Activated CD8-positive, alpha-beta memory T cell treated with anti-CD3 and anti-CD28 coated beads, Interleukin-2, amount 50 U/mL, for 48 hours (primary cell): ENCODE measurements at regions not wholly inside any gene's neighbourhood (a gene's known extent, or its start where the extent isn't known, plus 50 kb on each side); places are given as distances from the start of the nearest gene placed in this dataset.

Experiments used
- DNase-seq: peaks from one replicate; pipeline ENCODE4 v3.0.0-alpha.2; 2020

GRCh38 chr11:29959488-29959887 is 57.3 kb downstream of the KCNA4 start:
- DNase-seq = no peak

GRCh38 chr11:29957431-29957830 is 59.4 kb downstream of the KCNA4 start:
- no peak for DNase-seq

- DNase-seq = no peak
These were observed 60.7 kb downstream of the KCNA4 start for GRCh38 chr11:29956076-29956556.

- DNase-seq = no peak
These were observed 73.5 kb downstream of the KCNA4 start for GRCh38 chr11:29943347-29943746.

- DNase-seq = no peak
These were observed 79.3 kb downstream of the KCNA4 start for GRCh38 chr11:29937526-29937925.

- DNase-seq = no peak
These were observed 82.7 kb downstream of the KCNA4 start for GRCh38 chr11:29934115-29934638.

GRCh38 chr11:29916040-29916439 is 100.8 kb downstream of the KCNA4 start:
- no peak for DNase-seq

GRCh38 chr11:29914203-29914930 is 102.5 kb downstream of the KCNA4 start:
- no peak for DNase-seq

- DNase-seq = no peak
These were observed 103.5 kb downstream of the KCNA4 start for GRCh38 chr11:29913352-29913751.

- DNase-seq = no peak
These were observed 116.4 kb downstream of the KCNA4 start for GRCh38 chr11:29900382-29900781.

GRCh38 chr11:29879560-29879959 is 137.3 kb downstream of the KCNA4 start:
- DNase-seq = no peak

GRCh38 chr11:29876192-29876591 is 140.6 kb downstream of the KCNA4 start:
- DNase-seq = no peak

- no peak for DNase-seq
These were observed 169.6 kb downstream of the KCNA4 start for GRCh38 chr11:29847219-29847618.

GRCh38 chr11:29844701-29845379 is 172.0 kb downstream of the KCNA4 start:
- DNase-seq = no peak

GRCh38 chr11:29844031-29844430 is 172.8 kb downstream of the KCNA4 start:
- DNase-seq = no peak

- no peak for DNase-seq
These were observed 174.8 kb downstream of the KCNA4 start for GRCh38 chr11:29842061-29842460.

- DNase-seq = no peak
These were observed 190.0 kb downstream of the KCNA4 start for GRCh38 chr11:29826878-29827277.

GRCh38 chr11:29816359-29816758 is 200.5 kb downstream of the KCNA4 start:
- DNase-seq = no peak

GRCh38 chr11:29809121-29809520 is 207.7 kb downstream of the KCNA4 start:
- DNase-seq = no peak

GRCh38 chr11:29802522-29802921 is 214.3 kb downstream of the KCNA4 start:
- no peak for DNase-seq

- DNase-seq = no peak
These were observed 215.3 kb downstream of the KCNA4 start for GRCh38 chr11:29801561-29801960.

- DNase-seq = no peak
These were observed 230.7 kb downstream of the KCNA4 start for GRCh38 chr11:29786092-29786491.

GRCh38 chr11:29783506-29783905 is 233.3 kb downstream of the KCNA4 start:
- DNase-seq = no peak

GRCh38 chr11:29782447-29782846 is 234.4 kb downstream of the KCNA4 start:
- DNase-seq = no peak
